ENCODE measurements at regions not wholly inside any gene's neighbourhood (a gene's known extent, or its start where the extent isn't known, plus 50 kb on each side); places are given as distances from the start of the nearest gene placed in this dataset.

DNA sequence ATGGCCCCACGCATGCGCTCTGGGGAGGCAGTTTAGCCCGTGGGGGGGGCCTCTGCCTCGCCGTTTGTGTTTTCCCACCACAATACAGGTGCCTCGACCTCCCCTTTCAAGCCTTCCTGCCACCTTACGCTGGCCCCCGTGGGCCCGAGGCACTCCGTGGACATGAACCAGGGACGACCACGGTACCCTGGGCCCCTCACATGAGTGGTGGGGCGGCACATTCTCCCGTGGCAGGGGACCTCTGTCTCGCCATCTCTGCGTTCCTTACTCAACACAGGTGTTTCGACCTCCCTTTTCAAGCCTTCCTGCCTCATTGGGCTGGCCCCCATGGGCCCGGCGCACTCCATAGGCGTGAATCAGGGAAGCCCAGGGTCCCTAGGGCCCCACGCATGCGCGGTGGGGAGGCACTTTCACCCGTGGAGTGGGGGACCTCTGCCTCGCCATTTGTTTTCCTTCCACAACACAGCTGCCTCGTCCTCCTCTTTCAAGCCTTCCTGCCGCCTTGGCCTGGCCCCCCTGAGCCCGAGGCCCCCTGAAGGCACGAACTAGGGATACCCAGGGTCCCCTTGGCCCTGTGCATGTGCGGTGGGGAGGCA is 339.5 kb downstream of the ALG10 start:
- no peak for TF ChIP-seq POLR2A (IDR thresholded peaks at IDR 0.05)
- TF ChIP-seq CTCF (IDR thresholded peaks at IDR 0.05), result no peak

DNA sequence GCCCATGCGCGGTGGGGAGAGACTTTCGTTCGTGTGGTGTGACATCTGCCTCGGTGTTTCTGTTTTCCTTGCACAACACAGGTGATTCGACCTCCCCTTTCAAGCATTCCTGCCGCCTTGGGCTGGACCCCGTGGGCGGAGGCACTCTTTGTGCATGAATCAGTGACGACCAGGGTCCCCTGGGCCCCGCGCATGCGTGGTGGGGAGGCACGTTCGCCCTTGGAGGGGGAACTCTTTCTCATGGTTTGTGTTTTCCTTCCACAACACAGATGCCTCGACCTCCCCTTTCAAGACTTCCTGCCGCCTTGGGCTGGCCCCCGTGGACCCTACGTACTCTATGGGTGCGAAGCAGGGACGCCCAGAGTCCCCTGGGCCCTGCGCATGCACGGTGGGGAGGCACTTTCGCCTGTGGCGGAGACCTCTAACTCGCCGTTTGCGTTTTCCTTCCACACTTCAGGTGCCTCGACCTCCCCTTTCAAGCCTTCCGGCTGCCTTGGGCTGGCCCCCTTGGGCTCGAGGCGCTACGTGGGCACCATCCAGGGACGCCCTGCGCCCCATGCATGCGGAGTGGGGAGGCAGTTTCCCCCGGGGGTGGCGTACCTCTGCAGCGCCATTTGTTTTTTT is 340.9 kb downstream of the ALG10 start:
- H3K9me3 ChIP-seq, result no peaks in the 10 kb centered on the region
- H3K27me3 ChIP-seq, result no peaks in the 10 kb centered on the region
- DNase-seq, result no peak
- H3K27ac ChIP-seq, result no peak overlapping the region
- intact Hi-C loops (cut with DNase I; ENCODE audit: low total_unique reads), result no loop called here
- H3K4me1 ChIP-seq, result no peaks in the 10 kb centered on the region
- TF ChIP-seq POLR2A (IDR thresholded peaks at IDR 0.05) (no peak), CTCF (IDR thresholded peaks at IDR 0.05) (no peak)
- 37% methylated on average over 36 to 39 of the region's 39 CpGs for WGBS, 2 donors
- H3K36me3 ChIP-seq (ENCODE audit: low read depth, missing control alignments), result no peaks in the 10 kb centered on the region
- no peak overlapping the region for H3K4me3 ChIP-seq

More for the DNA sequence above, 339.5 kb downstream of the ALG10 start:
- H3K27ac ChIP-seq, result no peak overlapping the region
- H3K36me3 ChIP-seq (ENCODE audit: low read depth, missing control alignments), result no peaks in the 10 kb centered on the region
- DNase-seq, result no peak
- H3K4me3 ChIP-seq, result no peak overlapping the region
- 29 to 39% methylated on average over 25 to 30 of the region's 30 CpGs for WGBS, 2 donors
- H3K4me1 ChIP-seq, result no peaks in the 10 kb centered on the region
- intact Hi-C loops (cut with DNase I; ENCODE audit: low total_unique reads), result no loop called here
- H3K27me3 ChIP-seq, result no peaks in the 10 kb centered on the region
- no peaks in the 10 kb centered on the region for H3K9me3 ChIP-seq

DNA sequence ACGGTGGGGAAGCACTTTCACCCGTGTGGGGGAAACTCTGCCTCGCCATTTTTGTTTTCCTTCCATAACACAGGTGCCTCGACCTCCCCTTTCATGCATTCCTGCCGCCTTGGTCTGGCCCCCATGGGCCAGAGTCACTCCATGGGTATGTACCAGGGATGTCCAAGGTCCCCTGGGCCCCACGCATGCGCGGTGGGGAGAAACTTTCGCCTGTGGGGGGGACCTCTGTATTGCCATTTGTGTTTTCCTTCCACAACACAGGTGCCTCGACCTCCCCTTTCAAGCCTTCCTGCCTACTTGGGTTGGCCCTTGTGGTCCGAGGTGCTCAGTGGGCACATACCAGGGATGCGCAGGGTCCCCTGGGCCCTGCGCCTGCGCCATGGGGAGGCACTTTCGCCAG is 345.8 kb downstream of the ALG10 start:
- Histone ChIP-seq H3K9me3 (no peaks in the 10 kb centered on the region), H3K4me1 (no peaks in the 10 kb centered on the region), H3K27ac (no peak overlapping the region), H3K27me3 (no peaks in the 10 kb centered on the region), H3K36me3 (ENCODE audit: low read depth, missing control alignments) (no peaks in the 10 kb centered on the region), H3K4me3 (no peak overlapping the region)
- 43 to 50% methylated on average over 12 to 15 of the region's 15 CpGs for WGBS, 2 donors
- intact Hi-C loops (cut with DNase I; ENCODE audit: low total_unique reads), result no loop called here
- no peak for DNase-seq
- TF ChIP-seq POLR2A (IDR thresholded peaks at IDR 0.05) (no peak), CTCF (IDR thresholded peaks at IDR 0.05) (no peak)

DNA sequence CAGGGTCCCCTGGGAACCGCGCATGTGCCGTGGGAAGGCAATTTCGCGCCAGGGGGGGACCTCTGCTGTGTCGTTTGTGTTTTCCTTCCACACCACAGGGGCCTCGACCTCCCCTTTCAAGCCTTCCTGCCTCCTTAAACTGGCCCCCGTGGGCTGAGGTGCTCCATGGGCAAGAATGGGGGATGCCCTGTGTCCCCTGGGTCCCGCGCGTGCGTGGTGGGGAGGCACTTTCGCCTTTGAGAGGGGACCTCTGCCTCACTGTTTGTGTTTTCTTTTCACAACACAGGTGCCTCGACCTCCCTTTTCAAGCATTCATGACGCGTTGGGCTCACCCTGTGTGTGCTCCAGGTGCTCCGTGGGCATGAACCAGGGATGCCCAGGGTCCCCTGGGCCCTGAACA is 348.8 kb downstream of the ALG10 start:
- DNase-seq, result no peak
- no peaks in the 10 kb centered on the region for H3K9me3 ChIP-seq
- H3K27me3 ChIP-seq, result no peaks in the 10 kb centered on the region
- H3K27ac ChIP-seq, result no peak overlapping the region
- 31 to 51% methylated on average over 17 of the region's 17 CpGs for WGBS, 2 donors
- no peak for TF ChIP-seq POLR2A (IDR thresholded peaks at IDR 0.05)
- TF ChIP-seq CTCF (IDR thresholded peaks at IDR 0.05), result no peak
- H3K4me3 ChIP-seq, result no peak overlapping the region
- intact Hi-C loops (cut with DNase I; ENCODE audit: low total_unique reads), result no loop called here
- no peaks in the 10 kb centered on the region for H3K36me3 ChIP-seq (ENCODE audit: low read depth, missing control alignments)
- H3K4me1 ChIP-seq, result no peaks in the 10 kb centered on the region

GRCh38 chr12:34372003-34372402 is 349.7 kb downstream of the ALG10 start:
- 43 to 44% methylated on average over 17 to 21 of the region's 21 CpGs for WGBS, 2 donors
- Histone ChIP-seq H3K4me1 (no peaks in the 10 kb centered on the region), H3K4me3 (no peak overlapping the region), H3K9me3 (no peaks in the 10 kb centered on the region), H3K36me3 (ENCODE audit: low read depth, missing control alignments) (no peaks in the 10 kb centered on the region), H3K27me3 (no peaks in the 10 kb centered on the region), H3K27ac (no peak overlapping the region)
- no peak for DNase-seq
- no peak for TF ChIP-seq POLR2A (IDR thresholded peaks at IDR 0.05)
- TF ChIP-seq CTCF (IDR thresholded peaks at IDR 0.05), result no peak
- intact Hi-C loops (cut with DNase I; ENCODE audit: low total_unique reads), result no loop called here

Data from testis (tissue), 2 donors.